ENCODE measurements at regions not wholly inside any gene's neighbourhood (a gene's known extent, or its start where the extent isn't known, plus 50 kb on each side); places are given as distances from the start of the nearest gene placed in this dataset.

DNA sequence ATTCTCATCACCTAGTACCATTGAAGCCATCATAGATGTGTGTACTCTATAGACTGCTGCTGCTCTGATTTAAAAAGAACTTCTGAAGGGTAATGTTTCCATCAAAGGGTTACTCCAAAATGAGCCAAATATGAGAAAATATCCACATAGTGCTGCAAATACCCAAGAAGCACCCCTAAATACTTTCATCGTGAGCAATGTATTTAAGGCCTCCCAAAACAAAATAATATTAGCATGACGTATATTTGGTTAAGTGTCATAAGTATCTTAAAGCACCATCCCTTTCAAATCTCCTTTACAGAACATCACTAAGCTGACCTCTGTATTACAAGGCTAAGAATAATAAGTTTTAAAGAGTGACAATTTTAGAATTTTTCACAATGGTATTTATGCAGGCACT is 421.8 kb downstream of the MTRR start:
- TF ChIP-seq, protein P1, sequence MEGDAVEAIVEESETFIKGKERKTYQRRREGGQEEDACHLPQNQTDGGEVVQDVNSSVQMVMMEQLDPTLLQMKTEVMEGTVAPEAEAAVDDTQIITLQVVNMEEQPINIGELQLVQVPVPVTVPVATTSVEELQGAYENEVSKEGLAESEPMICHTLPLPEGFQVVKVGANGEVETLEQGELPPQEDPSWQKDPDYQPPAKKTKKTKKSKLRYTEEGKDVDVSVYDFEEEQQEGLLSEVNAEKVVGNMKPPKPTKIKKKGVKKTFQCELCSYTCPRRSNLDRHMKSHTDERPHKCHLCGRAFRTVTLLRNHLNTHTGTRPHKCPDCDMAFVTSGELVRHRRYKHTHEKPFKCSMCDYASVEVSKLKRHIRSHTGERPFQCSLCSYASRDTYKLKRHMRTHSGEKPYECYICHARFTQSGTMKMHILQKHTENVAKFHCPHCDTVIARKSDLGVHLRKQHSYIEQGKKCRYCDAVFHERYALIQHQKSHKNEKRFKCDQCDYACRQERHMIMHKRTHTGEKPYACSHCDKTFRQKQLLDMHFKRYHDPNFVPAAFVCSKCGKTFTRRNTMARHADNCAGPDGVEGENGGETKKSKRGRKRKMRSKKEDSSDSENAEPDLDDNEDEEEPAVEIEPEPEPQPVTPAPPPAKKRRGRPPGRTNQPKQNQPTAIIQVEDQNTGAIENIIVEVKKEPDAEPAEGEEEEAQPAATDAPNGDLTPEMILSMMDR (IDR thresholded peaks at IDR 0.05; ENCODE audit: control extremely low read depth in 1 of 3, insufficient read depth in 1 of 3, low read depth in 1 of 3, low read length in 3 of 3), result no peak
- TF ChIP-seq MAX (IDR thresholded peaks at IDR 0.05), result no peak
- no peak for TF ChIP-seq EP300 (IDR thresholded peaks at IDR 0.05; ENCODE audit: borderline replicate concordance in 1 of 2, low read depth in 2 of 2, low read length in 2 of 2)
- TF ChIP-seq POLR2A (IDR thresholded peaks at IDR 0.05; ENCODE audit: control extremely low read depth in 1 of 2, low read depth in 2 of 2, low read length in 2 of 2), result no peak

Data from H1 (cell line).